HG03575 (cell line): ENCODE measurements at regions not wholly inside any gene's neighbourhood (a gene's known extent, or its start where the extent isn't known, plus 50 kb on each side); places are given as distances from the start of the nearest gene placed in this dataset.

ENCODE experiments used
- ATAC-seq: cut with Tn5 transposase; IDR thresholded peaks from one replicate; pipeline ENCODE4 v1.9.1; 2021; ENCODE audit not compliant: unreplicated experiment, insufficient number of reproducible peaks, low FRiP score; ENCODE audit errors: extremely low read depth

- ATAC-seq: no peak
These were observed 52.4 kb upstream of the IGFBP7 start for GRCh38 chr4:57162499-57163019.
